Posterior vena cava (tissue), 2 donors: ENCODE measurements at regions not wholly inside any gene's neighbourhood (a gene's known extent, or its start where the extent isn't known, plus 50 kb on each side); places are given as distances from the start of the nearest gene placed in this dataset.
"Not testable (repeated sequence)": the region's sequence is repeated elsewhere in the genome, so short reads cannot be mapped to it uniquely, and the experiment has no call there.

Experiments
- DNase-seq: peaks from one replicate; pipeline ENCODE4 v3.0.0-alpha.2; 2020; ENCODE audit warnings: low spot score
- intact Hi-C, 2 donors: fragments of 100-400 bp; cut with DNase I; formaldehyde crosslinking; loops; one replicate each; pipeline versions ENCODE4 v1.14.1 to v1.14.2; 2022 to 2023
- donor health status: DM: yes; HTN: yes; CAD: no.
- donor health status: DM: yes; HTN: yes; CAD: no.

GRCh38 chr5:89572696-89573095, 689.7 kb upstream of the MEF2C start:
- DNase-seq = no peak
- intact Hi-C loops = no loop called here

GRCh38 chr5:89570557-89570956, 687.6 kb upstream of the MEF2C start:
- DNase-seq = no peak
- intact Hi-C loops = no loop called here

DNA sequence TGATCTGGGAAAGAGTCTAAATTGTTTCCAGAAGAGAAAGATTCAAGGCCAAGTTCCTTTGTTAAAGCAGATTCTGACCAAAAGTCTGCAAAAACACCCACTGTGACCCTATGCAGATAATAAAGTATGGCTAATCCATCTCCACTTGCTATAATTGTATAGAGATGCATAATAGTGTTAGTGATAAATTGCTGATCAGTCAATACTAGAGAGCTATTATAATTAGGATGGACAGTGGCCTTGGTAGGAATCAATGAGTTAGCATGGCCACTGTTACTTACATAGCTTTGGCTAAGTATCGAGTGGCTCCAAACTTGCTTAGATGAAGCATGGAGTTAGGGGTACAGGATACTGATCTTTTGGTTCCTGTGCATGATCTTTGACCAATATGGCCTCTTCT, 683.4 kb upstream of the MEF2C start:
- DNase-seq = no peak
- intact Hi-C loops = no loop called here

DNA sequence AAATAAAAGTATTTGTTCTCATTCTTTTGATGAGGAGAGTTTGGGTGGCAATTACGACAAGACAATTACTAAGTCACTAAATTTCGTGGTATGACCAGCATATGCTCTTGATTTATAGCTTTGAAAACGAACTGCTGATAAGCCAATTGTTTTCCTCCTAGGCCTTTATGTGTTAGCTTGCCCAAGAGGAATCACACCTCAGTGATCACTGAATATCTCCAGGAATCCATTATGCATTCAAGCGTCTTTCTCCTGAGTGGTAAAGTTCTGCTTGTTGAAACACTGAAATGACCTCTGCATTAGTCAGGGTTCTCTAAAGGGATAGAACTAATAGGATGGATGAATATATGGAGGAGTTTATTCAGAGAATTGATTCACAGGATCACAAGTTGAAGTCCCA, 677.7 kb upstream of the MEF2C start:
- no peak for DNase-seq
- intact Hi-C loops = no loop called here

DNA sequence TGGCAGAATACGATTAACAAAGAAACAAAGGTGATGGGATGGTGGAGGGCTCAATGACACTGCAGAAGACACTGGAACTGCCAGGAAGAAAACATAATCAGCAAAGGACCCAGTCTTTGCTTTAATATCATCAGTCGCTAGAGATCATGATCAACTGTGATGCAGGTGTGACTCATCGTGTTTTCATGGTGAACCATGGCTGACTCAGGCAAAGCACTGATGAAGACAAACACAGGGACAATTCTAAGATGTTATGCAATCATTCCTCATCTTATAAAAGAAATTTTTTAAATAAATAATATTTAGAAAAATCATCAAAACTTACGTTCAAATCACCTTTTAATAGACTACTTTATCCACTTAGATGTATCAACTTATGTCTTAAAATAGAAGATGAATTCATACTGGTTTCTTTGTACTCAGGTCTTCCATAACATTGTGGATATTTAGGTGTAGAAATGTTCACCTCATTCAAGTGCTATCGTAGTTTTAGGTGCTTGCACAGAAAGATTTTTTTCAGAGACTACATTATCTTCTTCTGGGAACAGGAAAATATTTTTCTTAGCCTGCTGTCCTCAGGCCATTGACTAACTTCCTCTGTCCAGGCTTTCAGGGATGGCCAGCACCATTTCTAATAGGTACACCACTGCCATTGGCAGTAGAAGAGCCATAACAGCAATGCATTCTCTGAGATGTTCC, 673.4 kb upstream of the MEF2C start:
- intact Hi-C loops = no loop called here
- DNase-seq = no peak

DNA sequence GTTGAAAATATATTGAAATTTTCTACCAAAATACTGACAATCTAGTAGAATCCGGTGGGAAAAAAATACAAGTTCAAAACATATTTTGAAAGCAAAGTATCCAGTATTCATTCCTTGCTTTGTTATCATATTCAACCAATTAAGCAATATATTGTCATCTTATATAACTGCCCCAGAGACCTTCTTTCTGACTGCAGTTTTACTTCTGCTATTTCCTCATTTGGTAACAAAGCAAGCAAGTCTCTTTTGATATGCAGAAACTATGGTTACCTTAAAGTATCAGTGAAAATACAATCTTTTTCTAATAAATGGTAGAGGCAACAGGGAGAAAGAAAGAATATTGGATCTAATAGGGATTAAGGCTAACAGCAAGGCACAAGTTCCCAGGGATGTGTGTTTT, 663.7 kb upstream of the MEF2C start:
- DNase-seq = no peak
- intact Hi-C loops = no loop called here

DNA sequence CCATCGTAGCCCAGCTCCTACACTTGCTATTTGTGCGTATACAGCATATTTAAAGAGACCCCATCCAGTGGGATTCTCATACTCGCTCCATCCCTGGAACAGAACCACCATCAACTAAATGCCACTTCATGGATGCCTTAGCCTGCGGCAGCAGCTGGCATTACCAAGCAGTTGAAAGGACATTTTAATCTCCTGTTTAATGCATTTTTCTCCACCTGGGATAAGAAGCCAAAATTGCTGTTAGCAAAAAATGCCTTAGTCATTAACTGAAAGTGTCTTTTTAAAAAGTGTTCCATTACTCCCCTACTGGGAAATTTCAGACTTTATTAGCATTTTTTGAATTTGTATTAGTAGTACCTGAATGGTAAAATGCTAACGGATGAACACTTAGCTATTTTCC, 662.6 kb upstream of the MEF2C start:
- no peak for DNase-seq
- intact Hi-C loops = no loop called here

GRCh38 chr5:89545076-89545475, 662.1 kb upstream of the MEF2C start:
- DNase-seq = no peak
- intact Hi-C loops = no loop called here

GRCh38 chr5:89542736-89543135, 659.8 kb upstream of the MEF2C start:
- DNase-seq = no peak
- intact Hi-C loops = loop anchor here in 1 of 2 donors (5.0 kb wide), 1 partner anchor 150 kb away; no protein-coding TSS in a partner anchor

DNA sequence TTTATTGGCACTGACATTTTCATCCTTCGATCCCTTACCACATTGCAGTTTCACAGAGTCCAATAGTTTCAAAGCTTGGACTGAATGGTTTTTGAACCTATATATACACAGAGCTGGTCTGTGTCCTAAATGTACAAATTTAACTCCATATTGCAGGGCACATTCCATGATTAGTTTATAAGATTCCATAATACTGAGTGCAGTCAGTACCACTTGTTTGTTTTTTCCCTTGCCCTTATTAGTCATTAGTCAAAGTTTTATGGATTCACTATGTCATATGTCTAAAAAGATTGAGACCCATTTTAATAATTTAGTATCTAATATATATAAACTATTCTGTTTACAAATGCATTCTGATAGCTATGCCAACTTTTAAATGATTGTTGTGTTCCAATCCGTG, 654.8 kb upstream of the MEF2C start:
- intact Hi-C loops = no loop called here
- DNase-seq = no peak

- intact Hi-C loops = no loop called here
- DNase-seq = no peak
Observed at GRCh38 chr5:89536020-89536419, 653.0 kb upstream of the MEF2C start.

GRCh38 chr5:89535411-89535810, 652.4 kb upstream of the MEF2C start:
- intact Hi-C loops = no loop called here
- DNase-seq = no peak

DNA sequence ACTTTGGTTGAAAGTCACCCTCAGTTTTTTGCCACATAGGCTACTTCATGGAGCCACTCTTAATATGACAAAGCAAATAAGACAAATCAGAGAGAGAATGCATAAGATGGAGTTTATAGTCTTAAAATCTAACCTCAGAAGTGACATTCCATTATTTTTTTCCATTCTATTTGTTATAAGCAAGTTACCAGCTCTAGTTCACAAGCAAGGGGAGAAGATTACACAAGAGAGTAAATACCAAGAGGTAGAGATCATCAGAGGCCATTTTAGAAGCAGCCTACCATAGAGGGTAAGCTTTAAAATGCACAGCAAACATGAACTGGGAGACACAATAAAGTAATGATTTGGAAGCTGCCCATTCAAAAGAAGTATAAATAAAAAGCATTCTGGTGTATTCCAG, 651.3 kb upstream of the MEF2C start:
- intact Hi-C loops = no loop called here

DNA sequence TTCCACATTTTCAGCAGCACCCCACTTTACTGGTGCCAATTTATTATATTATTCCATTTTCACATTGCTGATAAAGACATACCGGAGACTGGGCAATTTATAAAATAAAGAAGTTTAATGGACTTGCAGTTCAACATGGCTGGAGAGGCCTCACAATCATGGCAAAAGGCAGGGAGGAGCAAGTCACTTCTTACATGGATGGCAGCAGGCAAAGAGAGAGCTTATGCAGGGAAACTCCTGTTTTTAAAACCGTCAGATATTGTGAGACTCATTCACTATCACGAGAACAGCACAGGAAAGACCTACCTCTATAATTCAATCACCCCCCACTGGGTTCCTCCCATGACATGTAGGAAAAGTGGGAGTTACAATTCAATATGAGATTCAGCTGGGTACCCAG, 641.8 kb upstream of the MEF2C start:
- no peak for DNase-seq
- intact Hi-C loops = no loop called here

More for the DNA sequence above, 651.3 kb upstream of the MEF2C start:
- DNase-seq = no peak

DNA sequence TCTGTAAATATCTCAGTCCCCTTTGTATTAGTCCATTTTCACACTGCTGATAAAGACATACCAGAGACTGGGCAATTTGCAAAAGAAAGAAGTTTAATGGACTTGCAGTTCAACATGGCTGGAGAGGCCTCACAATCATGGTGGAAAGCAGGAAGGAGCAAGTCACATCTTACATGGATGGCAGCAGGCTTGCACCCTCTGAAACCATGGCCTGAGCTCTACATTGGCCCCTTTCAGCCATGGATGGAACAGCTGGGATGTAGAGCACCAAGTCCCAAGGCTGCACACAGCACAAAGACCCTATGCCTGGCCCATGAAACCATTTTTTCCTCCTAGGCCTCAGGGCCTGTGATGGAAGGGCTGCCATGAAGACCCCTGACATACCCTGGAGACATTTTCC, 640.9 kb upstream of the MEF2C start:
- intact Hi-C loops = not testable (repeated sequence)

GRCh38 chr5:89520771-89521170, 637.8 kb upstream of the MEF2C start:
- intact Hi-C loops = no loop called here
- DNase-seq = no peak

More for the DNA sequence above, 640.9 kb upstream of the MEF2C start:
- DNase-seq = not testable (repeated sequence)

DNA sequence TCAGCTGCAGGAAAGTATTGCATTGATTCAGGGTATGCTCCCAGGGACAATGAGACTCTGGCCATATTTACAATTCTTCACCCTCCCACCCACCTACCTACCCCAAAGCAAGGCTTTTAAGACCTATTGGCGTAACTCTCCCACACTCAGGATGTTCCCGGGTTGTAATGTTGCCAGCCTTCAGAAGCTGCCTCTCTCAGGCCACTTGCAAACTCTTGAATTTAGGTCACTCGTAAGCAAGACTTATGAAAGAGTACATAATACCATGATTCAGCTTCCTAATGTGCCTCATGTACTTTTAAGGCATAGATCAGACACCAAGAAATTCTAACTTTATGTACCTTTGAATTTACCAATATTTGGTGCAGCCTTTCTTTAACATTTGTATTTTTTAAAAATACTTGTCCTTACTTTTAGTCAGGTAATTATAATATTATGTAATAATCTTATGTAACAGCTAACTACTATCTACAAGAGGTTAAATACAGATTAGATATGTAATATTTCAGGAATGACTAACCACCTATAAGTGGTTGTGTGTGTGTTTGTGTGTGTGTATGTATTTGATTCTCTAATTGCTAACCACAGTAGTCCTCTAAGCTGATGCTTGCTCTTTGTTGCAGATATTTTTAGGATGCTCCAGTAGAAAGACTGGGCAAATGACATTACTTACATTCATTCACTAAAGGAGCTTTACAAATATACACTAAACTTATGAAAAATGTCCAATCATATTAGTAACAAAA, 630.5 kb upstream of the MEF2C start:
- intact Hi-C loops = no loop called here
- DNase-seq = no peak

- no peak for DNase-seq
- intact Hi-C loops = no loop called here
Observed at GRCh38 chr5:89504051-89504450, 621.1 kb upstream of the MEF2C start.

DNA sequence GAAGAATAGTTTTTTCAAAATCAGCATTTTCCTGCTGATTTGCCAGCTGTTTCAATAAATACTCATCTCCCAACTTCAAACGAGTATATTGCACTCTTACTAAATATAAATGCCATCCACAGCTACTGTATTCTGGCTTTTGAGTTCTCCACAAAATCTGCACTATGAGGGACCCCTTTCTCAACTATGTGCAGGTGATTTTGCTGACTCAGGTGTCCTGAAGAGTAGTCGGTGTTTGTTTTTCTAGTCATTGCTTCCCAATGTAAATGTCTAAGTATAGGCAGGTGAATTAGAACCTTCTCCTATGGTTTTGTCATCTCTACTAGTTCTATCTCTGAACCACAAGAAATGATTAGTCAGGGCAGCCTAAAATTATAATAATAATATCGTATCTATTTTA, 616.8 kb upstream of the MEF2C start:
- DNase-seq = no peak

DNA sequence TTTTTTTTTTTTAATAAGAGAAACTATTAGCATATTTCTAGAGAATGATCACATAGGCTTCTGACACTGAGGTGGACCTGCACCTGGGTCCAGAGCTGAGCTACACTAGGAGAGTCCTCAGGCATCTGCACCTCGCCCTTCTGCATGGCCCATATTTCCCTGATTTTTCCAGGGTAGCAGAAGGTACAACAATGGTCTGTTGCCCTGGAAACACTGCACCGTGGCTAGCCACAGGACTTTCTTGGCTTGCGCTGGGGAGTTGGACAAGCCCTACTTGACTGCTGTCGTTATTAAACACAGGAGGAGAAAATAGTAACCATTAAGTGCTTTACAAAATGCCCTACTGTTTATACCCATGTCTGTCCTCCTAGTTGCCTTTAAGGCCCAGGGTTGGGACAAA, 615.7 kb upstream of the MEF2C start:
- intact Hi-C loops = no loop called here
- DNase-seq = no peak

More for the DNA sequence above, 616.8 kb upstream of the MEF2C start:
- intact Hi-C loops = no loop called here

DNA sequence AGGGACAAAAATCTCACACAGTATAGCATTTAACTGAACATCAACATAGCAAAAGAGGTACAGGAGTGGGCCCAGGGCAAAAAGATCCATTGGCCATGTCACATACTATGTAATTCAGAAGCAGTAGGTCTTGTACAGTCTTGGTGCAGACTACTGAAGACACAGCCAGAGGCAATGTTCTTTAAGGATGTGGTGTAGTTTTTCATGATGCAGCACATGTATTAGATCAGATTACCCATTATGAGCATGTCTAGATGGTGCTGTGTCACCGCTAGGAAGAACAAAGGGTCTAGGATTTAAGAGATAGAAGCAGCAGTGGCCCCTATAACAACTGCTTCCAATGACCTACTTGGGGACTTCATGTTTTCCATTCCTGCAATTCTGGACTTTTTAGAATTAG, 610.4 kb upstream of the MEF2C start:
- intact Hi-C loops = no loop called here

More for the DNA sequence above, 610.4 kb upstream of the MEF2C start:
- no peak for DNase-seq
